Right atrium auricular region (tissue), 2 donors: ENCODE measurements at regions not wholly inside any gene's neighbourhood (a gene's known extent, or its start where the extent isn't known, plus 50 kb on each side); places are given as distances from the start of the nearest gene placed in this dataset.
A peak's percentile ranks its signal among the peaks of the same experiment; 100 is the strongest.

ENCODE experiments used
- DNase-seq: peaks from one replicate; pipeline ENCODE4 v3.0.0-alpha.2; 2019; ENCODE audit warnings: low spot score
- H3K27ac ChIP-seq, 2 donors: fragments of 200-600 bp; sonication (generic); 1 replicate in 1 of 2; 2 replicates in 1 of 2; pipeline ENCODE4 v1.5.1; 2016 to 2019
- H3K27me3 ChIP-seq, 2 donors: fragments of 200-600 bp; sonication (generic); one replicate each; pipeline versions ENCODE4 v1.5.1 to v1.6.0; 2017 to 2019
- H3K36me3 ChIP-seq: fragments of 200-600 bp; sonication (generic); one replicate; pipeline ENCODE4 v1.5.1; 2016
- H3K4me1 ChIP-seq, 2 donors: fragments of 200-600 bp; sonication (generic); one replicate each; pipeline versions ENCODE4 v1.5.1 to v1.6.0; 2017 to 2019
- H3K4me3 ChIP-seq, 2 donors: fragments of 200-600 bp; sonication (generic); 1 replicate in 1 of 2; 2 replicates in 1 of 2; pipeline ENCODE4 v1.5.1; 2017 to 2019; ENCODE audit warnings: mild to moderate bottlenecking in 1 of 2, moderate library complexity in 1 of 2
- H3K9me3 ChIP-seq, 2 donors: fragments of 200-600 bp; sonication (generic); one replicate each; pipeline ENCODE4 v1.5.1; 2019
- CTCF ChIP-seq, 2 donors: fragments of 200-600 bp; sonication (generic); IDR thresholded peaks; one replicate each; pipeline ENCODE4 v1.5.1; 2019; ENCODE audit warnings: antibody characterized with exemption in 2 of 2

GRCh38 chr5:169352901-169353300 lies 52.0 kb upstream of the SLIT3 start:
- no peak overlapping the region for H3K27ac ChIP-seq
- peaks cover 0 to 5% of the 10 kb centered on the region in 2 donors for H3K4me1 ChIP-seq
- no peaks in the 10 kb centered on the region for H3K36me3 ChIP-seq
- TF ChIP-seq CTCF (IDR thresholded peaks at IDR 0.05) = no peak
- no peak overlapping the region for H3K4me3 ChIP-seq
- no peaks in the 10 kb centered on the region for H3K9me3 ChIP-seq
- H3K27me3 ChIP-seq = no peaks in the 10 kb centered on the region
- DNase-seq = no peak

- Histone ChIP-seq H3K4me1 (peaks cover 0 to 5% of the 10 kb centered on the region in 2 donors), H3K9me3 (no peaks in the 10 kb centered on the region), H3K36me3 (no peaks in the 10 kb centered on the region), H3K27ac (no peak overlapping the region), H3K4me3 (no peak overlapping the region), H3K27me3 (no peaks in the 10 kb centered on the region)
- no peak for TF ChIP-seq CTCF (IDR thresholded peaks at IDR 0.05)
- DNase-seq = no peak
These were observed 50.8 kb upstream of the SLIT3 start for GRCh38 chr5:169351721-169352120.

GRCh38 chr5:169350759-169351240 lies 49.9 kb upstream of the SLIT3 start:
- Histone ChIP-seq H3K36me3 (no peaks in the 10 kb centered on the region), H3K4me3 (no peak overlapping the region), H3K27ac (no peak overlapping the region), H3K9me3 (no peaks in the 10 kb centered on the region), H3K4me1 (peaks cover 0 to 14% of the 10 kb centered on the region in 2 donors), H3K27me3 (no peaks in the 10 kb centered on the region)
- TF ChIP-seq CTCF (IDR thresholded peaks at IDR 0.05) = no peak
- DNase-seq = peak; percentile 77
